ENCODE measurements at regions not wholly inside any gene's neighbourhood (a gene's known extent, or its start where the extent isn't known, plus 50 kb on each side); places are given as distances from the start of the nearest gene placed in this dataset.

DNA sequence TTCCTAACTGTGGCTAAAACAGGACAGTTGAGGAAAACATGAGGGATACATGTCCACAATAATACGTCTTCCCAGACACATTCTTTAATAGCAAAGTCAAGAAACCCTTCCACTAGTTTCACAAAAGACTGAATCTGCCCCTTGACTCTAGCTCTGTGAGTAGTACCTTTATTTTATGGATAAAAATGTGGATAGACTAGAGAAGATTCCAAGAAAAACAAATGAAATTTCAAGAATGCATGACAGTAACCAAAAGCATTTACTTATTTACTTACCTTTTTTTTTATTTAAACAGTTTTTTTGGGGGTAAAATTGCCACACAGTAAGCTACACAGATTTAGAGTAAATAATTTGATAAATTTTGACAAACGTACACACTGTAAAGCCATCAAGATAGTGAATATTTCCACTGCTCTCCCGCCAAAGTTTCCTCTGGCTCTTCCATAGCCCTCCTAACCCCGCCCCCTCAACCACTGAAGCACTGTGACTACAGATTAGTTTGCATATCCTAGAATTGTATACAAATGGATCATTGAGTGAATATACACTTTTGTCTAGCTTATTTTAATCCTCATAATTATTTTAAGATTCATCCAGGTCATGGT is 420.4 kb upstream of the ZMIZ1 start:
- Histone ChIP-seq H3K27ac (no peak overlapping the region), H3K9me3 (ENCODE audit: low read depth, low read length) (no peaks in the 10 kb centered on the region), H3K4me3 (no peak overlapping the region), H3K9ac (ENCODE audit: insufficient read length) (no peak overlapping the region), H3K36me3 (ENCODE audit: insufficient read depth, low read length) (no peaks in the 10 kb centered on the region)
- DNase-seq (ENCODE audit: low read depth, low spot score), result no peak
- TF ChIP-seq EZH2 (IDR thresholded peaks at IDR 0.05) (no peak), FOXP2 (optimal IDR thresholded peaks at IDR 0.05; ENCODE audit: control extremely low read depth, extremely low read length, insufficient read depth) (no peak), POLR2AphosphoS5 (IDR thresholded peaks at IDR 0.05; ENCODE audit: borderline replicate concordance, low read depth, low read length) (no peak)

- no peaks in the 10 kb centered on the region for H3K9me3 ChIP-seq (ENCODE audit: low read depth, low read length)
- no peak for DNase-seq (ENCODE audit: low read depth, low spot score)
- no peak overlapping the region for H3K27ac ChIP-seq
- no peak for TF ChIP-seq EZH2 (IDR thresholded peaks at IDR 0.05)
- H3K9ac ChIP-seq (ENCODE audit: insufficient read length), result no peak overlapping the region
- no peaks in the 10 kb centered on the region for H3K36me3 ChIP-seq (ENCODE audit: insufficient read depth, low read length)
- H3K4me3 ChIP-seq, result no peak overlapping the region
Measured at GRCh38 chr10:78649429-78649828, 419.3 kb upstream of the ZMIZ1 start.

GRCh38 chr10:78650122-78650521 is 418.6 kb upstream of the ZMIZ1 start:
- H3K27ac ChIP-seq, result no peak overlapping the region
- no peaks in the 10 kb centered on the region for H3K36me3 ChIP-seq (ENCODE audit: insufficient read depth, low read length)
- TF ChIP-seq EZH2 (IDR thresholded peaks at IDR 0.05), result no peak
- TF ChIP-seq POLR2AphosphoS5 (IDR thresholded peaks at IDR 0.05; ENCODE audit: borderline replicate concordance, low read depth, low read length), result no peak
- TF ChIP-seq FOXP2 (optimal IDR thresholded peaks at IDR 0.05; ENCODE audit: control extremely low read depth, extremely low read length, insufficient read depth), result no peak
- DNase-seq (ENCODE audit: low read depth, low spot score), result no peak
- H3K4me3 ChIP-seq, result no peak overlapping the region
- no peaks in the 10 kb centered on the region for H3K9me3 ChIP-seq (ENCODE audit: low read depth, low read length)
- no peak overlapping the region for H3K9ac ChIP-seq (ENCODE audit: insufficient read length)

DNA sequence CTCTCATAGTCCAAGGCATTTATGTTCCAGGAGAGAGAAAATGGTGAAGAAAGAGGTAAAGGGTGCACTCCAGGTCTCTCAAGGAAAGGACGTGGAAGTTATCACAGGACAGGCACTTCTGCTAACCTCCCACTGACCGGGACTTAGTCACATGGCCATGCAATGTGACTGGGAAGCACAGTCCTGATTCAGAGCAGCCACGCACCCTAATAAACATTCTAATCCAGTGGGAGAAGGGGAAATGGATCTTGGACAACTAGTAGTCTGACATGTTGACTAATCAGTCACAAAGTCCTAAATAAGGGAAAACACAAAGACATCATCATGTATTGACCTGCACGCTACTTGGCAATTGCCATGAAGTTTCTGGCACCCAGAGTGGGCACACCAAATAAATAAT is 417.5 kb upstream of the ZMIZ1 start:
- Histone ChIP-seq H3K9ac (ENCODE audit: insufficient read length) (no peak overlapping the region), H3K4me3 (no peak overlapping the region), H3K36me3 (ENCODE audit: insufficient read depth, low read length) (no peaks in the 10 kb centered on the region), H3K27ac (no peak overlapping the region), H3K9me3 (ENCODE audit: low read depth, low read length) (no peaks in the 10 kb centered on the region)
- DNase-seq (ENCODE audit: low read depth, low spot score), result no peak
- no peak for TF ChIP-seq FOXP2 (optimal IDR thresholded peaks at IDR 0.05; ENCODE audit: control extremely low read depth, extremely low read length, insufficient read depth)
- TF ChIP-seq POLR2AphosphoS5 (IDR thresholded peaks at IDR 0.05; ENCODE audit: borderline replicate concordance, low read depth, low read length), result no peak
- no peak for TF ChIP-seq EZH2 (IDR thresholded peaks at IDR 0.05)

GRCh38 chr10:78653555-78653954 is 415.2 kb upstream of the ZMIZ1 start:
- DNase-seq (ENCODE audit: low read depth, low spot score), result no peak
- Histone ChIP-seq H3K36me3 (ENCODE audit: insufficient read depth, low read length) (no peaks in the 10 kb centered on the region), H3K4me3 (no peak overlapping the region), H3K9ac (ENCODE audit: insufficient read length) (no peak overlapping the region), H3K27ac (no peak overlapping the region), H3K9me3 (ENCODE audit: low read depth, low read length) (no peaks in the 10 kb centered on the region)
- no peak for TF ChIP-seq FOXP2 (optimal IDR thresholded peaks at IDR 0.05; ENCODE audit: control extremely low read depth, extremely low read length, insufficient read depth)
- no peak for TF ChIP-seq EZH2 (IDR thresholded peaks at IDR 0.05)
- TF ChIP-seq POLR2AphosphoS5 (IDR thresholded peaks at IDR 0.05; ENCODE audit: borderline replicate concordance, low read depth, low read length), result no peak

- no peak overlapping the region for H3K27ac ChIP-seq
- H3K9me3 ChIP-seq (ENCODE audit: low read depth, low read length), result no peaks in the 10 kb centered on the region
- TF ChIP-seq FOXP2 (optimal IDR thresholded peaks at IDR 0.05; ENCODE audit: control extremely low read depth, extremely low read length, insufficient read depth) (no peak), POLR2AphosphoS5 (IDR thresholded peaks at IDR 0.05; ENCODE audit: borderline replicate concordance, low read depth, low read length) (no peak)
- DNase-seq (ENCODE audit: low read depth, low spot score), result no peak
- no peaks in the 10 kb centered on the region for H3K36me3 ChIP-seq (ENCODE audit: insufficient read depth, low read length)
- H3K9ac ChIP-seq (ENCODE audit: insufficient read length), result no peak overlapping the region
- H3K4me3 ChIP-seq, result no peak overlapping the region
Measured at GRCh38 chr10:78654047-78654590, 414.6 kb upstream of the ZMIZ1 start.

- H3K27ac ChIP-seq, result no peak overlapping the region
- DNase-seq (ENCODE audit: low read depth, low spot score), result no peak
- H3K4me3 ChIP-seq, result no peak overlapping the region
- TF ChIP-seq EZH2 (IDR thresholded peaks at IDR 0.05) (no peak), FOXP2 (optimal IDR thresholded peaks at IDR 0.05; ENCODE audit: control extremely low read depth, extremely low read length, insufficient read depth) (no peak), POLR2AphosphoS5 (IDR thresholded peaks at IDR 0.05; ENCODE audit: borderline replicate concordance, low read depth, low read length) (no peak)
- no peak overlapping the region for H3K9ac ChIP-seq (ENCODE audit: insufficient read length)
- H3K36me3 ChIP-seq (ENCODE audit: insufficient read depth, low read length), result no peaks in the 10 kb centered on the region
- H3K9me3 ChIP-seq (ENCODE audit: low read depth, low read length), result no peaks in the 10 kb centered on the region
Measured at GRCh38 chr10:78655979-78656378, 412.8 kb upstream of the ZMIZ1 start.

DNA sequence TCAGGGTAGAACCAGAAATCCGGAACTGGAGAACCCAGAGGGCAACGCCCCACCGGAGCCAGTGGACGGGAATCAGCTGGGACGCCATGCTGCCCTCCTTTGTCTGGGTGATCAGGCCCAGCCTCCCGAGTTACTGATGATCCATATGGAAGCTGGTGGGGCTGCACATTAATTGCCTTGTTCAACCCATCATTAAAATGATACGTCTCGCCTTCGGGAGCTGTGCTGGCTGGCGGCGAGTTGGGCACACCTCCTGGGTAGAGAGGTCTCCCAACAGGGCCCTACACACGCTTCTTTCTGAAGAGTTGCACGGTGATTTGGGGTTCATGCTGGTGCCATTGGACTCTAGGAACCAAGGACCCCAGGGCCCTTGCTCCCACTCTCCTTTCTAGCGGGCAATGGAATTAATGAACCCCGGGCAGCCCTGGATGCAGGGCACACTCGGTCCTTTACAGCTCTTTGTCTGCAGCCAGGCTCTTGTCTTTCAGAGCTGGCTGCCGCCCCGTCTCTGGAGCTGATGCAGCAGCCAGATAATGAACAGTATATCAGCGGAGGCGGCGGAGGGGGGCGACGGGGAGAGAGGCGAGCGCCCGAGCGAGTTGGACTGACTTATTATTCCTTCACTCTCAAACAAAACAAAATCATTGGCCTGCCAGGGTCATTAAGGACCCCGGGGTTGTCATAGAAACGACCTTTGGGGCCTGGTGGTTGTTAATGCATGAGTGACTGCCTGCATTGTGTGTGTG is 412.2 kb upstream of the ZMIZ1 start:
- TF ChIP-seq POLR2AphosphoS5 (IDR thresholded peaks at IDR 0.05; ENCODE audit: borderline replicate concordance, low read depth, low read length) (no peak), FOXP2 (optimal IDR thresholded peaks at IDR 0.05; ENCODE audit: control extremely low read depth, extremely low read length, insufficient read depth) (no peak), EZH2 (IDR thresholded peaks at IDR 0.05) (no peak)
- H3K27ac ChIP-seq, result no peak overlapping the region
- DNase-seq (ENCODE audit: low read depth, low spot score), result no peak
- no peaks in the 10 kb centered on the region for H3K36me3 ChIP-seq (ENCODE audit: insufficient read depth, low read length)
- H3K9me3 ChIP-seq (ENCODE audit: low read depth, low read length), result no peaks in the 10 kb centered on the region
- no peak overlapping the region for H3K4me3 ChIP-seq
- H3K9ac ChIP-seq (ENCODE audit: insufficient read length), result no peak overlapping the region

Measured in SK-N-MC (cell line).